ENCODE measurements at regions not wholly inside any gene's neighbourhood (a gene's known extent, or its start where the extent isn't known, plus 50 kb on each side); places are given as distances from the start of the nearest gene placed in this dataset.

GRCh38 chr2:41066168-41066567 lies 614.3 kb upstream of the SLC8A1 start:
- no peak for DNase-seq (ENCODE audit: low spot score)

DNA sequence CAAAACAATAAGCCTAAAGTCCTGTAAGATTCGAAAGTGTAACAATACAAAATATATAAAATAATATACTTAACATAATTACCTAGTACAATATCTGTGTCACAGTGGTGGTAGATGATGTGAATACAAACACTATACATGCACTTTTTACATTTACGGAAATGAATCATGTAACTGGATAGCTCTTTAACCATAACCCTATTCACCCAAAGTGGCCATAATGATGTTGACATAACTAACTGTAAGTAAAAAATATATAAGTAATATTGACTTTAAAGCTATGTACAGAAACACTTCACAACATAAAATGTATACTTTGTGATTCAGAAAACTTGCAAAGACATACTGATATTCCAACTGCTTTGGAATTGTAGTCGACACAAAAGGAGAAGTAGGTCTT lies 616.9 kb upstream of the SLC8A1 start:
- no peak for DNase-seq (ENCODE audit: low spot score)

- no peak for DNase-seq (ENCODE audit: low spot score)
These were observed 626.5 kb upstream of the SLC8A1 start for GRCh38 chr2:41078341-41078740.

GRCh38 chr2:41079011-41079410 lies 627.1 kb upstream of the SLC8A1 start:
- DNase-seq (ENCODE audit: low spot score): no peak

GRCh38 chr2:41084321-41084720 lies 632.4 kb upstream of the SLC8A1 start:
- DNase-seq (ENCODE audit: low spot score): no peak

DNA sequence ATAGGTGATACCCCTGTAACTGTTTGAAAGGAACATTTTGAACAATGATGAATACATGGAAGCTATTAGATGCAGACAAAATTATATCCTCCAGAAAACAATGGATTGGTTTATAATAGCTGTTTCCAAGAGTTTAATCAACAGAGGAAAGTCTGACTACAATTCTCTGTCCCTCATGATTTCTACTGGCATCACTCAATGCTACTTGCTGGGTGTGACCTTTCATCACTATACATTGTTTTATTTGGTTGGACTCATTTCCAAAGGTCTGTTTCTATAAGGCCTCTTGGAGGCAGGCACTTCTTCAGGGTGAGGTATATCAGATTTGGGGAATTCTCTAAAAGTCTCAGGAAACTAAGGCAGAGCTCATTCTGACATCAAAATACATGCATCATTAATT lies 636.1 kb upstream of the SLC8A1 start:
- DNase-seq (ENCODE audit: low spot score): no peak

DNA sequence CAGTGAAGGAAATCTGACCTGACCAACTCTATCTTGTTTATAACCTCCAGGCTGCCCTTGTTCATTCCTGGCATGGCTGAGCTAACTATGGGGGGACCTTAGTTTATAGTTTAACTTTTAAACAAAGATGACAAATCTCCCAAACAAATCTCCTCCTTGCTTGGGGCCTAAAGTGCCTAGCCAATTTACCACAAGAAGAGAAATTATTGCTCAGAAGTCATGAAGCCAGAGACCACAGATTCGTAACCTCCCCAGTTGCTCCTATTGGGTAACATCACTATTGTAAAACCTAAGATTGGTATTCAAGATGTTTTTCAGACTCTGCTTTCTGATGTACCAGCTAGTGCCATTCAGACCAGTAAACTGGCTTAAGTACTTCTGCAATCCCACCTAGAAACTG lies 649.4 kb upstream of the SLC8A1 start:
- DNase-seq (ENCODE audit: low spot score): no peak

DNA sequence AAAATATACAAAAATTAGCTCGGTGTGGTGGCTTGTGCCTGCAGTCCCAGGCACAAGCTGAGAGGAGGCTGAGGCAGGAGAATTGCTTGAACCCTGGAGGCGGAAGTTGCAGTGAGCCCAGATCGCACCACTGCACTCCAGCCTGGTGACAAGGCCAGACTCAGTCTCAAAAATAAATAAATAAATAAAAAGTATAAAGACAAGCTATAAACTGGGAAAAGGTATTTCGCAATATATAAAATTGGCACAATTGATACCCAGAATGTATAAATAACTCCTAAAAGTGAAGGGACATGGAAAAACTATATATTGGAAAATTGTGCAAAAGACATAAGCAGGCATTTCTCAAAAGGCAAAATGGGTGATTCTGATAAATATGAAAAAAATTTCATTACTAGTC lies 657.9 kb upstream of the SLC8A1 start:
- DNase-seq (ENCODE audit: low spot score): no peak

DNA sequence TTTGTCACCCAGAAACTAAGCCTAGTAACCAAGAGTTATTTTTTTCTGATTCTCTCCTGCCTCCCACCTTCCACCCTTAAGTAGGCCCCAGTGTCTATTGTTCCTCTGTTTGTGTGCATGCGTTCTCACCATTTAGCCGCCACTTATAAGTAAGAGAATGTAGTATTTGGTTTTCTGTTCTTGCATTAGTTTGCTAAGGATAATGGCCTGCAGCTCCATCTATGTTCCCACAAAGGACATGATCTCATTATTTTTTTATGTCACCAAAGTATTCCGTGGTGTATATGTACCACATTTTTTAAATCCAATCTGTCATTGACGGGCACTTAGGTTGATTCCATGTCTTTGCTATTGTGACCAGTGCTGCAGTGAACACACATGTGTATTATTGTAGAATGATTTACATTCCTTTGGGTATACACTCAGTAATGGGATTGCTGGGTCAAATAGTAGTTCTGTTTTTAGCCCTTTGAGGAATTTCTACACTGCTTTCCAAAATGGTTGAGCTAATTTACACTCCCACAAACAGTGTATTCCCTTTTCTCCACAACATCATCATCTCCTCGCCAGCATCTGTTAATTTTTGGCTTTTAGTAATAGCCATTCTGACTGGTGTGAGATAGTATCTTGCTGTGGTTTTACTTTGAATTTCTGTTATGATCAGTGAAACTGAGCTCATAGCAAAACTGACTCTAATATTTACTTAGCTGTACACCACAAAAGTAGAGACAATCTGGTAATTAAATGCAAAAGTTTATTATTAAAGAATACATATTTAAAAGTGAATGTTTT lies 660.1 kb upstream of the SLC8A1 start:
- DNase-seq (ENCODE audit: low spot score): no peak

- DNase-seq (ENCODE audit: low spot score): no peak
These were observed 664.4 kb upstream of the SLC8A1 start for GRCh38 chr2:41116106-41116797.

GRCh38 chr2:41119489-41119888 lies 667.6 kb upstream of the SLC8A1 start:
- DNase-seq (ENCODE audit: low spot score): no peak

- no peak for DNase-seq (ENCODE audit: low spot score)
These were observed 671.5 kb upstream of the SLC8A1 start for GRCh38 chr2:41123341-41123740.

DNA sequence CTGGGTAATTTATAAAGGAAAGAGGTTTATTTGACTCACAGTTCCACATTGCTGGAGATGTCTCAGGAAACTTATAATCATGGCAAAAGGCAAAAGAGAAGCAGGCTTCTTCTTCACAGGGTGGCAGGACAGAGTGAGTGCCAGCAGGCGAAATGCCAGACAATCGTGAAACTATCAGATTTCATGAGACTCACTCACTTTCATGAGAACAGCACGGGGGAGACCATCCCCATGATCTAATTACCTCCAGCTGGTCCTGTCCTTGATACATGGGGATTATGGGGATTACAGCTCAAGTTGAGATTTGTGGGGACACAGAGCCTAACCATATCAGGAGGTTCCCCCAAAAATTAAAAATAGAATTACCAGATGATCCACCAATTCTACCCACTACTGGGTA lies 675.5 kb upstream of the SLC8A1 start:
- no peak for DNase-seq (ENCODE audit: low spot score)

DNA sequence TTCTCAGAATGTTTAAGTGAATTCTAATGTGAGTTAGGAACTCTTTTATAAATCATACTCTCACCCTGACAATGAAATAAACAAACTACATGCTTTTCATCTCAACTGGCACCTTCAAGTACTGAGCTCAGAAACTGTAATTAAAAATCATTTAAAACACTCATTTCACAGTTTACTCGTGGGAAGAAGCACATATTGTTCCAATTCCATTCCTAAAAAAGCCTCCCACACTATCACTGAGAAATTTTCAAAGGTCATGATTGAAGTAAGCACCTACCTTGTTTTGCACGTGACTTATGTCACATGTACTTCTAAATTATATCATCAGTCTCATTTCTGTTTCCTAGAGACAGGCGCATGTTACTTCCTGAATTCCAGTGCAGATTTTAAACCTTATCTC lies 678.1 kb upstream of the SLC8A1 start:
- DNase-seq (ENCODE audit: low spot score): no peak

DNA sequence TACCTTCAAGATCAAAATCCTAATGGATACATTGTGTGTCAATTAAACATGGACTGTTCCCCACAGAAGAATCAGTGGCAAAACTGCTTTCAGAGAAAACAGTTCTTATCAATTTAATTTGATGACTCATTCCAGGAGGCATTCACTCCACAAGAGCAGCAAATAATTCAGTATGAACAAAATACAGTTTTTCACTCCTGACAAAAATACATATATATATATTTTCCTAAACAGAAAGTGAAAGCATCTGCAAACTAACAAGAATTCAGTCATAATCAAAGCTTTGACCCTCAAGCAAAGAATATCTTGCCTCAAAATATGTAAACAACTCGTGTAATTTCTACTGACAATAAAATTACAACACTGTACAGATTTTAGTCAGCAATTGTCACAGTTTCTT lies 685.1 kb upstream of the SLC8A1 start:
- no peak for DNase-seq (ENCODE audit: low spot score)

GRCh38 chr2:41141146-41141791 lies 689.4 kb upstream of the SLC8A1 start:
- no peak for DNase-seq (ENCODE audit: low spot score)

DNA sequence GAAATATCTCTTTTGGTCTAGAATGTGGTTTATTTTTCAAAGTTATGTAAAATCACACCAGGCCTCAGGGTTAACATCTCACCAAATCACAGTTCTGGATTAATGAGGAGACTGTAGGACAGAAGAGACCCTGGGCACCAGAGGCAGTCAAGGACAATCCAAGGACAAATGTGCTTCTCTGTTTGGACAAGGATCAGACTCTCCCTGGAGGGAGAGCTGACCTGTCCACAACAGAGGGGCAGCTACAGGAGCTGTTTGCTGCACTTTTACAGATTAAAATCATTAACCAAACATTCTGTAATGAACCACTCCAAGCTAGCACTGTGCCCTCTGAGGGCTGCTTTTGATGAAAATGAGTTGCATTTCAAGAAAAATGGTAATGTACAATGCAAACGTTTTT lies 690.6 kb upstream of the SLC8A1 start:
- DNase-seq (ENCODE audit: low spot score): no peak

DNA sequence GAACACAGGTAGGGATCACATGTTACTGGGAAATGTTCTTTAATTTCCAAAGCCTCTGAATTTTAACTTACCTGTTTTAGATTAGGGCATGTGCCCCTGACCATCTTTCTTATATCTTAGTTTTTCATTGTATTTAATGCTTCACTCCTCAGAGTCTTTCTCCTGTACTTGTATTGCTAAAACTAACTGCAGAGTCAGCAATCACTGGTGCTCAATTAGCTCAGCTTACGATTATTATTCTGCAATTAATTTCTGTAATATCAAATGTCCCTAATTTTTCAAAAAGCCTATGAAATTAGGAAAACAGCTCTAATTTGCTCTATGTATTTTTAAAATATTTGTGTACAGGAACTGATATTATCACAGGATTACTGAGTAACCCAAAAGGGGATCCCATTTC lies 693.2 kb upstream of the SLC8A1 start:
- no peak for DNase-seq (ENCODE audit: low spot score)

GRCh38 chr2:41149054-41149453 lies 697.2 kb upstream of the SLC8A1 start:
- no peak for DNase-seq (ENCODE audit: low spot score)

- DNase-seq (ENCODE audit: low spot score): no peak
These were observed 699.9 kb upstream of the SLC8A1 start for GRCh38 chr2:41151746-41152145.

DNA sequence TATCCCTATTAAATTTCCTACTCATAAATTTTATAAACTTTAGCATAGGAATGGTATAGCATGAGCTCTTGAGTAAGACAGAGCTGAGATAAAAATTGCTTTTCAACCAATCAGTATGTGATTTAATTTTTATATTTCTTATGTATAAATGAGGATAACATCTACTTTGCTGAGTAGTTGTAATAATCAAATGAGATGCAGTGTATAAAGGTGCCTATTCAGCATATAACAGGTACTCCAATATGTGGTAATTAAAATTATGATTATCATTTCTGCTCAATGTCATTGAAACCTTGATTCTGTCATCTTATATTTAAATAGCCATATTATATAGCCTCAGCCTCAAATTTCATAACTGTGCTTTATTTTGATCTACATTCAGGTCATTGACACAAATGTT lies 700.4 kb upstream of the SLC8A1 start:
- DNase-seq (ENCODE audit: low spot score): no peak

- DNase-seq (ENCODE audit: low spot score): no peak
These were observed 708.5 kb upstream of the SLC8A1 start for GRCh38 chr2:41160439-41160838.

GRCh38 chr2:41167014-41167413 lies 715.1 kb upstream of the SLC8A1 start:
- no peak for DNase-seq (ENCODE audit: low spot score)

All from hepatic stellate cell (primary cell).